Osteoblast (primary cell): ENCODE measurements at regions not wholly inside any gene's neighbourhood (a gene's known extent, or its start where the extent isn't known, plus 50 kb on each side); places are given as distances from the start of the nearest gene placed in this dataset.

ENCODE experiments used
- DNase-seq: peaks from one replicate; pipeline ENCODE4 v3.0.0; 2011; ENCODE audit warnings: low spot score, mixed read lengths; ENCODE audit not compliant: insufficient read length; ENCODE audit errors: missing footprints
- H2AFZ ChIP-seq: 2 replicates; pipeline ENCODE4 v1.6.0; 2011; ENCODE audit warnings: mild to moderate bottlenecking, low read length
- H3K27ac ChIP-seq: 2 replicates; pipeline ENCODE4 v1.5.1; 2011; ENCODE audit warnings: mild to moderate bottlenecking, low read depth, low read length, moderate library complexity
- H3K27me3 ChIP-seq: 2 replicates; pipeline ENCODE4 v1.6.0; 2012; ENCODE audit warnings: mild to moderate bottlenecking, control low read depth, inconsistent platforms, low read length, moderate library complexity; ENCODE audit not compliant: insufficient read depth
- H3K36me3 ChIP-seq: 2 replicates; pipeline ENCODE4 v1.5.1; 2011; ENCODE audit warnings: mild to moderate bottlenecking, low read length, control low read depth, moderate library complexity; ENCODE audit not compliant: insufficient read depth
- H3K4me1 ChIP-seq: 2 replicates; pipeline ENCODE4 v1.5.1; 2011; ENCODE audit warnings: mild to moderate bottlenecking, low read length, control low read depth, moderate library complexity; ENCODE audit not compliant: insufficient read depth
- H3K4me2 ChIP-seq: 2 replicates; pipeline ENCODE4 v1.6.0; 2011; ENCODE audit warnings: mild to moderate bottlenecking, low read length; ENCODE audit not compliant: insufficient read depth
- H3K4me3 ChIP-seq: fragments of 200-600 bp; sonication (generic); 3 replicates; pipeline ENCODE4 v1.5.1; 2012; ENCODE audit warnings: mild to moderate bottlenecking, low read length, inconsistent platforms; ENCODE audit not compliant: insufficient read depth
- H3K79me2 ChIP-seq: 2 replicates; pipeline ENCODE4 v1.6.0; 2012; ENCODE audit warnings: mild to moderate bottlenecking, low read length, control low read depth, inconsistent platforms; ENCODE audit not compliant: insufficient read depth
- H3K9me3 ChIP-seq: 2 replicates; pipeline ENCODE4 v1.5.1; 2011; ENCODE audit warnings: low read depth, low read length, control low read depth
- H4K20me1 ChIP-seq: 2 replicates; pipeline ENCODE4 v1.6.0; 2012; ENCODE audit warnings: mild to moderate bottlenecking, low read length, control low read depth; ENCODE audit not compliant: insufficient read depth
- TF ChIP-seq, protein P1 (sequence below): IDR thresholded peaks from 2 replicates; pipeline ENCODE4 v1.5.1; 2011; ENCODE audit warnings: mild to moderate bottlenecking, low read depth, low read length, moderate library complexity; ENCODE audit errors: extremely low read depth

DNA sequence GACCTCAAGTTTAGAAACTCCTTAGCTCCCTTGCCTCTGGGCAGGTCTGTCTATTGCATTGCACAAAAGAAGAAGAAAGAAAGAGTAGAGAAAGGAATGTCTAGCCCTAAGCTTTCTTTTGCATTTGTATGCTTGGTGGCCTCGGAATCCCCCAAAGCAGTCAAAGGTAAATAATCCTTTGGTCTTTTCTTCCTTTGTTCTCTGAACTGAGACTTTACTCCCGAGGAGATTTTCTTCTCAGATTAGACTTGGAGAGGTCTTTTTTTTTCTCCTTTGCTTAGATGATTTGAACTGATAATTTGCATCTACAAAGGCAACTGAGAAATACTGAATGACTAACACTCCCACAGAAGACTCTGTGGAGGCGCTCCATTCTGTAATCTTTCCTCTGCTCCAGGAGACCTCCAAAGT, 93.2 kb downstream of the AKR1D1 start:
- no peak for DNase-seq
- Histone ChIP-seq H3K4me3 (no peak overlapping the region), H3K36me3 (no peaks in the 10 kb centered on the region), H3K27me3 (peaks cover 9% of the 10 kb centered on the region), H3K4me2 (no peak overlapping the region), H3K27ac (no peak overlapping the region), H3K9me3 (peaks cover 2% of the 10 kb centered on the region), H2AFZ (no peak overlapping the region), H3K79me2 (no peaks in the 10 kb centered on the region), H3K4me1 (no peaks in the 10 kb centered on the region), H4K20me1 (no peaks in the 10 kb centered on the region)
- TF ChIP-seq, protein P1, sequence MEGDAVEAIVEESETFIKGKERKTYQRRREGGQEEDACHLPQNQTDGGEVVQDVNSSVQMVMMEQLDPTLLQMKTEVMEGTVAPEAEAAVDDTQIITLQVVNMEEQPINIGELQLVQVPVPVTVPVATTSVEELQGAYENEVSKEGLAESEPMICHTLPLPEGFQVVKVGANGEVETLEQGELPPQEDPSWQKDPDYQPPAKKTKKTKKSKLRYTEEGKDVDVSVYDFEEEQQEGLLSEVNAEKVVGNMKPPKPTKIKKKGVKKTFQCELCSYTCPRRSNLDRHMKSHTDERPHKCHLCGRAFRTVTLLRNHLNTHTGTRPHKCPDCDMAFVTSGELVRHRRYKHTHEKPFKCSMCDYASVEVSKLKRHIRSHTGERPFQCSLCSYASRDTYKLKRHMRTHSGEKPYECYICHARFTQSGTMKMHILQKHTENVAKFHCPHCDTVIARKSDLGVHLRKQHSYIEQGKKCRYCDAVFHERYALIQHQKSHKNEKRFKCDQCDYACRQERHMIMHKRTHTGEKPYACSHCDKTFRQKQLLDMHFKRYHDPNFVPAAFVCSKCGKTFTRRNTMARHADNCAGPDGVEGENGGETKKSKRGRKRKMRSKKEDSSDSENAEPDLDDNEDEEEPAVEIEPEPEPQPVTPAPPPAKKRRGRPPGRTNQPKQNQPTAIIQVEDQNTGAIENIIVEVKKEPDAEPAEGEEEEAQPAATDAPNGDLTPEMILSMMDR: no peak

DNA sequence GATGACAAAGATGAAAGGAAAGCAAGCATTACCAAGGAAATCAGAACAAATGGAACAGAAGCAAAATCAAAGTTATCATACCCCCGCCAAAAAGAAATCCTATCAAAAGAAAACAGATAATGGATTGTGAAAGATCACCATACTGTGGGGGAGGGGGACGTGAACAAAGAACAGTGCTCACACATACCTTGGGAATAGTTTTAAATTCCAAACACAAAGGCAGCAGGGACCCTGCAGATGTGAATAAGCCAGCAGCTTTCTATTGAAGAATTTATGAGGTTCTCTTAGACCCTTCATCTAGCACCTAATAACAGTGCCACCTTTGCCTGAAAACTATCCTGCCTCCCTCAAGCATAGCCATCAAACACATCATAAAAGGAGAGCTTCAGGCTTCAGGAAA, 94.0 kb downstream of the AKR1D1 start:
- Histone ChIP-seq H3K79me2 (no peaks in the 10 kb centered on the region), H3K27me3 (peaks cover 9% of the 10 kb centered on the region), H3K4me1 (no peaks in the 10 kb centered on the region), H2AFZ (no peak overlapping the region), H3K4me2 (no peak overlapping the region), H4K20me1 (no peaks in the 10 kb centered on the region), H3K27ac (no peak overlapping the region), H3K9me3 (no peaks in the 10 kb centered on the region), H3K36me3 (no peaks in the 10 kb centered on the region), H3K4me3 (no peak overlapping the region)
- DNase-seq: no peak
- TF ChIP-seq, protein P1: no peak

DNA sequence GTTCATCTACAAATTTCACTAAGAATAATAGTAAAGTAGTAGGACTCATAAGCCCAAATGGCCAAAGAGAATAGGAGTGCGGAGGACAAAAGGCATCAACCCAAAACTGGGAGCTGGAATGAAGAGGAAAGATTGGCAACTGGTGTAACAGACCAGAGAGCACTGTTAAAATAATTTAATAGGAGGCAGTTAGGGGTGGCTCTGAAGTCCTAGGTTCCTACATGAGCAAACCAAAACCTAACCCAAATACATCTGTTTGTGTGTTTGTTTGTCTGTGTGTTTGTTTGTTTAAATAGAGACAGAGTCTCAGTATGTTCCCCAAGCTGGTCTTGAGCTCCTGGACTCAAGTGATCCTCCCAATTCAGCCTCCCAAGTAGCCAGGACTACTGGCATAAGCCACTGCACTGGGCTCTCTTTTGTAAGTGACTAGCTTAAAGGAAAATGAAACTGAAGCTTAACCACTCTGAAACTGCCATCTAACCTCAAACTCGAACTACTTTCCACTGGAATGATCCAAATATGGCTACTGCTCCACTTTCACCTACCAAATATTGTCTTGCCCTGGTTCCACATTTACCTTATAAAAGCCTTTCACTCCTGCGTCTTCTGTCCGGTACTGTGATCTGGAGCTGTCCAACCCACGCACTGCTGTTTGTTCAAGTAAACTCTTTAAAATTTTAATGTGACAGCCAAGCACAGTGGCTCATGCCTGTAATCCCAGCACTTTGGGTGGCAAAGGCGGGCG, 94.9 kb downstream of the AKR1D1 start:
- Histone ChIP-seq H3K4me1 (no peaks in the 10 kb centered on the region), H3K27ac (no peak overlapping the region), H4K20me1 (no peaks in the 10 kb centered on the region), H3K4me2 (peak overlapping the region; percentile 30), H2AFZ (no peak overlapping the region), H3K9me3 (no peaks in the 10 kb centered on the region), H3K4me3 (no peak overlapping the region), H3K27me3 (peaks cover 9% of the 10 kb centered on the region), H3K36me3 (no peaks in the 10 kb centered on the region), H3K79me2 (no peaks in the 10 kb centered on the region)
- TF ChIP-seq, protein P1: no peak
- no peak for DNase-seq

DNA sequence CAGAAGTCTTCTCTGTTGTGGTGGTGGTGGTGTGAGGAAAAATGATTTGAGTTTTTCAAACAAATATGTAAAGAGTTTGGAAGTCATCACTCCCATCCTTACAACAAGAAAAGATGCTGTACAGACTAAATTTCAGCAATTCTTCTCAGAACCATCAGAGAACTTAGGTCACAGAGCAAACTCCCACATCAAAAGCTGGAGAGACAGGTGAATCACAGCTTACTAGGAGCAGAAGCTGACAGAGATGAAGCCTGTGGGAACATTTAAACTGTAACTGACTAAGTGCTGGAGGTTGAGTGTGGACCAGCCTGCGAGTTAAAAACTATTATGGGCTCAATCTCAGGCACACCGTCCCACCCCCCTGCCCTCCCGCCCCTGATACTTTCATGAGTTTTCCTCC, 97.3 kb downstream of the AKR1D1 start:
- Histone ChIP-seq H3K27ac (no peak overlapping the region), H3K36me3 (no peaks in the 10 kb centered on the region)
- no peak for DNase-seq

More for the DNA sequence above, 97.3 kb downstream of the AKR1D1 start:
- Histone ChIP-seq H3K4me3 (no peak overlapping the region), H3K4me2 (no peak overlapping the region), H3K4me1 (no peaks in the 10 kb centered on the region), H3K79me2 (no peaks in the 10 kb centered on the region), H3K27me3 (peaks cover 9% of the 10 kb centered on the region), H3K9me3 (no peaks in the 10 kb centered on the region), H2AFZ (no peak overlapping the region), H4K20me1 (no peaks in the 10 kb centered on the region)
- TF ChIP-seq, protein P1: no peak
